Caco-2 (cell line): ENCODE measurements at regions not wholly inside any gene's neighbourhood (a gene's known extent, or its start where the extent isn't known, plus 50 kb on each side); places are given as distances from the start of the nearest gene placed in this dataset.

Source experiments
- BruUV-seq: library from RNA; stranded (reverse); fragments of 400-500 nt; replicated peaks from 2 replicates; lab custom pipeline; 2021; lab: Mats Ljungman, UMichigan
- CTCF ChIA-PET: fragments of 300-600 bp; sonication (Branson Sonifier 250); formaldehyde crosslinking; loops from one replicate; lab custom pipeline; 2022; ENCODE audit warnings: antibody characterized with exemption; lab: Charles Lee
- POLR2A ChIA-PET: fragments of 300-600 bp; sonication (Branson Sonifier 250); formaldehyde crosslinking; loops from one replicate; lab custom pipeline; 2022; ENCODE audit warnings: antibody characterized with exemption; lab: Charles Lee
- DNase-seq, 2 experiments: peaks; one replicate each; pipeline versions ENCODE4 v3.0.0 to v3.0.0-alpha.2; 2020 to 2022
- H3K27me3 ChIP-seq: replicated peaks from 2 replicates; pipeline ENCODE4 v1.6.0; 2011; ENCODE audit warnings: low read length; ENCODE audit not compliant: control insufficient read depth, insufficient read depth
- H3K36me3 ChIP-seq: 2 replicates; pipeline ENCODE4 v1.5.1; 2011; ENCODE audit warnings: low read length; ENCODE audit not compliant: control insufficient read depth, insufficient read depth
- H3K4me1 ChIP-seq: fragments of 250-450 bp; sonication (Bioruptor Pico); 2 replicates; pipeline ENCODE4 v1.5.1; 2020; ENCODE audit warnings: mild to moderate bottlenecking
- H3K4me3 ChIP-seq: 2 replicates; pipeline ENCODE4 v1.5.1; 2011; ENCODE audit warnings: low read depth, mild to moderate bottlenecking, control low read depth, low read length
- H3K9me3 ChIP-seq: fragments of 250-450 bp; sonication (Bioruptor Pico); 2 replicates; pipeline ENCODE4 v1.5.1; 2020; ENCODE audit warnings: mild to moderate bottlenecking, moderate library complexity
- H3K27ac Mint-ChIP-seq: one replicate; pipeline ENCODE4 v1.8.0; 2022; ENCODE audit warnings: mixed read lengths; ENCODE audit not compliant: unreplicated experiment
- H3K27me3 Mint-ChIP-seq: one replicate; pipeline ENCODE4 v1.8.0; 2022; ENCODE audit warnings: mixed read lengths; ENCODE audit not compliant: insufficient read depth, unreplicated experiment
- H3K36me3 Mint-ChIP-seq: one replicate; pipeline ENCODE4 v1.8.0; 2022; ENCODE audit warnings: mild to moderate bottlenecking, mixed read lengths; ENCODE audit not compliant: insufficient read depth, unreplicated experiment
- H3K4me1 Mint-ChIP-seq: one replicate; pipeline ENCODE4 v1.8.0; 2022; ENCODE audit warnings: low read depth, mixed read lengths; ENCODE audit not compliant: unreplicated experiment
- H3K4me3 Mint-ChIP-seq: one replicate; pipeline ENCODE4 v1.8.0; 2022; ENCODE audit warnings: mild to moderate bottlenecking, moderate library complexity, mixed read lengths; ENCODE audit not compliant: unreplicated experiment
- H3K9me3 Mint-ChIP-seq: one replicate; pipeline ENCODE4 v1.8.0; 2022; ENCODE audit warnings: mixed read lengths; ENCODE audit not compliant: unreplicated experiment
- intact Hi-C: fragments of 100-400 bp; cut with micrococcal nuclease; formaldehyde crosslinking; loops from one replicate; pipeline ENCODE4 v1.10.0; 2022; ENCODE audit not compliant: unreplicated experiment
- TF ChIP-seq, protein P1 (sequence below), 2 experiments: fragments of 200-600 bp in 1 of 2; IDR thresholded peaks; 1 replicate in 1 of 2; 2 replicates in 1 of 2; pipeline versions ENCODE4 v1.5.1 to v1.8.0; 2011 to 2022; ENCODE audit warnings: antibody characterized with exemption in 1 of 2, control low read depth in 1 of 2, inconsistent platforms in 1 of 2, low read depth in 1 of 2, low read length in 1 of 2, mild to moderate bottlenecking in 1 of 2, moderate library complexity in 1 of 2; ENCODE audit not compliant: insufficient read depth in 1 of 2, severe bottlenecking in 1 of 2, unreplicated experiment in 1 of 2

DNA sequence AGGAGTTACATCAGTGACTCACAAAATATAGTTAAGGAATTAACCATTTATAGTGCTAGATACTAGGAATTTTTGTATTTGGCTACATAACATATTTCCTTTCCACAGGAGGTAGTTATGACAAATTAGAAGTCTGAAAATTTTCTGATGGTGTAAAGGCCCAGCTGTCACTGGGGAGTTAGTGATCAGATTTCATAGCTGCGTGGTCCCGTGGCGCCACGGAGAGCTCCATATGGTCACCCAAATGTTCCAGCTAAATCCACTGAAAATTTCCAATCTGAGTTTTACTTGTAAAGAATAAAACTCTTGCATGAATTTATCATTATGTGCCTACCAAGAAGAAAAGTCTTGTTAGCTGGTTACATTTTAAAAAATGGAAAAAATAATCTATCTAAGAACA is 368.9 kb upstream of the PLSCR5 start:
- BruUV-seq: no TSS peak
- Mint-ChIP-seq H3K9me3 (no peaks in the 10 kb centered on the region), H3K4me3 (no peak overlapping the region), H3K27me3 (peaks cover 2% of the 10 kb centered on the region), H3K4me1 (no peaks in the 10 kb centered on the region), H3K27ac (no peak overlapping the region), H3K36me3 (no peaks in the 10 kb centered on the region)
- TF ChIP-seq, protein P1, sequence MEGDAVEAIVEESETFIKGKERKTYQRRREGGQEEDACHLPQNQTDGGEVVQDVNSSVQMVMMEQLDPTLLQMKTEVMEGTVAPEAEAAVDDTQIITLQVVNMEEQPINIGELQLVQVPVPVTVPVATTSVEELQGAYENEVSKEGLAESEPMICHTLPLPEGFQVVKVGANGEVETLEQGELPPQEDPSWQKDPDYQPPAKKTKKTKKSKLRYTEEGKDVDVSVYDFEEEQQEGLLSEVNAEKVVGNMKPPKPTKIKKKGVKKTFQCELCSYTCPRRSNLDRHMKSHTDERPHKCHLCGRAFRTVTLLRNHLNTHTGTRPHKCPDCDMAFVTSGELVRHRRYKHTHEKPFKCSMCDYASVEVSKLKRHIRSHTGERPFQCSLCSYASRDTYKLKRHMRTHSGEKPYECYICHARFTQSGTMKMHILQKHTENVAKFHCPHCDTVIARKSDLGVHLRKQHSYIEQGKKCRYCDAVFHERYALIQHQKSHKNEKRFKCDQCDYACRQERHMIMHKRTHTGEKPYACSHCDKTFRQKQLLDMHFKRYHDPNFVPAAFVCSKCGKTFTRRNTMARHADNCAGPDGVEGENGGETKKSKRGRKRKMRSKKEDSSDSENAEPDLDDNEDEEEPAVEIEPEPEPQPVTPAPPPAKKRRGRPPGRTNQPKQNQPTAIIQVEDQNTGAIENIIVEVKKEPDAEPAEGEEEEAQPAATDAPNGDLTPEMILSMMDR (IDR thresholded peaks at IDR 0.05; ENCODE audit: insufficient read depth in 1 of 2, low read depth in 1 of 2, low read length in 1 of 2, severe bottlenecking in 1 of 2, unreplicated experiment in 1 of 2): no peak
- Histone ChIP-seq H3K4me3 (no peak overlapping the region), H3K27me3 (no peaks in the 10 kb centered on the region), H3K4me1 (no peaks in the 10 kb centered on the region), H3K9me3 (no peaks in the 10 kb centered on the region), H3K36me3 (no peaks in the 10 kb centered on the region)
- intact Hi-C loops: no loop called here
- ChIA-PET CTCF (no interaction called here), POLR2A (no interaction called here)
- no peak for DNase-seq

DNA sequence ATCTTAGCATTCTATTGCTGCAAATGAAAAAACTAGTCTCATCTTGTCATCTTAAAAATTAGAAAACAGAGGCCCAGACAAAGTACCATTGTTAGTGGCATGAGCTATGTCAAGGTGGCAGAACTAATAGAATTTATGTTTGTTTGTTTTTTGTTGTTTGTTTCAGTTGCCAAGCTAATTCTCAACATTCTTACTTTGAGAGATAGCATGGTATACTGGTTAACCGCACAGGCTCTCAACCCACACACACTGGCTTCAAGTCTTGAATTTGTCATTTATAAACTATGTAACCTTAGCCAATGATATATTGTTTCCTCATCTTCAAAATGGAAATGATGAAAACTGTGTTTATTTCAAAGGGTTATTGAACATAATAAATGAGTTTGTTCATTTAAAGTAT is 367.6 kb upstream of the PLSCR5 start:
- no peaks in the 10 kb centered on the region for H3K4me1 Mint-ChIP-seq
- H3K9me3 Mint-ChIP-seq: no peaks in the 10 kb centered on the region
- CTCF ChIA-PET: no interaction called here
- Histone ChIP-seq H3K27me3 (no peaks in the 10 kb centered on the region), H3K4me3 (no peak overlapping the region), H3K9me3 (no peaks in the 10 kb centered on the region), H3K36me3 (no peaks in the 10 kb centered on the region), H3K4me1 (no peaks in the 10 kb centered on the region)
- peaks cover 2% of the 10 kb centered on the region for H3K27me3 Mint-ChIP-seq
- no peaks in the 10 kb centered on the region for H3K36me3 Mint-ChIP-seq
- BruUV-seq: no TSS peak
- H3K4me3 Mint-ChIP-seq: no peak overlapping the region
- TF ChIP-seq, protein P1 (IDR thresholded peaks at IDR 0.05; ENCODE audit: insufficient read depth in 1 of 2, low read depth in 1 of 2, low read length in 1 of 2, severe bottlenecking in 1 of 2, unreplicated experiment in 1 of 2): no peak
- intact Hi-C loops: no loop called here
- DNase-seq: no peak
- no peak overlapping the region for H3K27ac Mint-ChIP-seq
- POLR2A ChIA-PET: no interaction called here

DNA sequence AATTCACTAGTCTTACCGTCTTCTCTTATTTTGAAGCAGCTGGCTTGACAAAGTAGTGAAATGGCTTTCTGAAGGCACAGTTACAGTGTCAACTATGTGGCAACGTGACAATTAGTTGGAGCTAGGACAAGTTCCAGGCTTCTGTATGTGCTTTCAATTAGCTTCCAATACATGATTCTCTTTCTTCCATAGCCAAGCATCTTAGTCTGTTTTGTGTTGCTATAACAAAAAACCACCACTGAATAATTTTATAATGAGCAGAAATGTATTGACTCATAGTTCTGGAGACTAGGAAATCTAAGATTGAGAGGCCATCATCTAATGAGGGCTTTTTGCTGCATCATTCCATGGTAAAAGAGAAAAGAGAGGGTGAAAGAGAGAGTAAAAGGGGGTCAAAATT is 365.1 kb upstream of the PLSCR5 start:
- no peaks in the 10 kb centered on the region for H3K27me3 ChIP-seq
- no peak for DNase-seq
- no peak overlapping the region for H3K4me3 ChIP-seq
- Mint-ChIP-seq H3K36me3 (no peaks in the 10 kb centered on the region), H3K9me3 (no peaks in the 10 kb centered on the region), H3K27me3 (peaks cover 2% of the 10 kb centered on the region), H3K27ac (no peak overlapping the region), H3K4me1 (no peaks in the 10 kb centered on the region), H3K4me3 (no peak overlapping the region)
- H3K9me3 ChIP-seq: no peaks in the 10 kb centered on the region
- ChIA-PET CTCF (no interaction called here), POLR2A (no interaction called here)
- no peaks in the 10 kb centered on the region for H3K4me1 ChIP-seq
- intact Hi-C loops: no loop called here
- no TSS peak for BruUV-seq
- no peaks in the 10 kb centered on the region for H3K36me3 ChIP-seq
- TF ChIP-seq, protein P1 (IDR thresholded peaks at IDR 0.05; ENCODE audit: insufficient read depth in 1 of 2, low read depth in 1 of 2, low read length in 1 of 2, severe bottlenecking in 1 of 2, unreplicated experiment in 1 of 2): no peak
